ENCODE measurements at regions not wholly inside any gene's neighbourhood (a gene's known extent, or its start where the extent isn't known, plus 50 kb on each side); places are given as distances from the start of the nearest gene placed in this dataset.

DNA sequence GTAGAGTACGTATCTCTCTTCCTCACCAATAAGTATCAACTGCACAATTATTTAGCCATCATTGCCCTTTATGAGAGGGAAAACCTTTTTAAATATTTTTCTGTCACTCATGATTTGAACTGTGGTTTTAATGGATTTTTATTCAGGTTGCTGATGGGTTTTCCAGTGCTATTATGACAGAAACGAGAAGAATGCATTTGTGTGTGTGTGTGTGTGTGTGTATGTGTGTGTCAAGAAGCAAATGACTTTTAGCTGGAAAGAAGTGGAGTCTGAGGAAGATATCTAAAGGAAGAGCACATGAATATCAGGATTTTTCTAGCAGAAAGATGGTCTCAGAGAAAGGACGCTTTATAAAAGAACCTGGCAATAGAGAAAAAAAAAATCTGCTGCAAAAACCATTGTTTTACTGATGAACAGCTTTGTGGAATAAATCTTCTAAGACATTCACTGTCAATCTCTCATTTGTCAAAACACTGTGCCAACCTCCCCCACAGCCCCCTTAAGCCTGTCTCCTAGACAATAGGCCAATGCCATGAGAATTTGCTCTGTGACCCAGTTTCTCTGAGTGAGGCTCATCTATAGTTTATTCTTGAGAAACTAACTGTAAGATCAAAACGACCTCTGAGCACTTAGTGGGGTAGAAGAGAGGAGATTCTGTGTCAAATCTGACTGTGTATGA lies 417.7 kb downstream of the FLRT2 start:
- Histone ChIP-seq H4K20me1 (ENCODE audit: insufficient read depth) (no peaks in the 10 kb centered on the region), H3K4me2 (no peak overlapping the region), H3K4me3 (IDR thresholded peaks at IDR 0.05; ENCODE audit: insufficient read depth, low read depth, low read length) (no peak overlapping the region), H3K4me1 (ENCODE audit: low read depth, poor library complexity, severe bottlenecking) (no peaks in the 10 kb centered on the region), H3K9ac (no peak overlapping the region), H3K79me2 (ENCODE audit: insufficient read depth, low read depth) (no peaks in the 10 kb centered on the region), H3K27ac (no peak overlapping the region), H3K36me3 (ENCODE audit: insufficient read depth) (no peaks in the 10 kb centered on the region), H3K27me3 (ENCODE audit: insufficient read depth, low read depth) (no peaks in the 10 kb centered on the region), H2AFZ (ENCODE audit: low read depth) (no peak overlapping the region)
- TF ChIP-seq, protein P1, sequence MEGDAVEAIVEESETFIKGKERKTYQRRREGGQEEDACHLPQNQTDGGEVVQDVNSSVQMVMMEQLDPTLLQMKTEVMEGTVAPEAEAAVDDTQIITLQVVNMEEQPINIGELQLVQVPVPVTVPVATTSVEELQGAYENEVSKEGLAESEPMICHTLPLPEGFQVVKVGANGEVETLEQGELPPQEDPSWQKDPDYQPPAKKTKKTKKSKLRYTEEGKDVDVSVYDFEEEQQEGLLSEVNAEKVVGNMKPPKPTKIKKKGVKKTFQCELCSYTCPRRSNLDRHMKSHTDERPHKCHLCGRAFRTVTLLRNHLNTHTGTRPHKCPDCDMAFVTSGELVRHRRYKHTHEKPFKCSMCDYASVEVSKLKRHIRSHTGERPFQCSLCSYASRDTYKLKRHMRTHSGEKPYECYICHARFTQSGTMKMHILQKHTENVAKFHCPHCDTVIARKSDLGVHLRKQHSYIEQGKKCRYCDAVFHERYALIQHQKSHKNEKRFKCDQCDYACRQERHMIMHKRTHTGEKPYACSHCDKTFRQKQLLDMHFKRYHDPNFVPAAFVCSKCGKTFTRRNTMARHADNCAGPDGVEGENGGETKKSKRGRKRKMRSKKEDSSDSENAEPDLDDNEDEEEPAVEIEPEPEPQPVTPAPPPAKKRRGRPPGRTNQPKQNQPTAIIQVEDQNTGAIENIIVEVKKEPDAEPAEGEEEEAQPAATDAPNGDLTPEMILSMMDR (conservative IDR thresholded peaks at IDR 0.05; ENCODE audit: low read depth, low read length) = no peak

DNA sequence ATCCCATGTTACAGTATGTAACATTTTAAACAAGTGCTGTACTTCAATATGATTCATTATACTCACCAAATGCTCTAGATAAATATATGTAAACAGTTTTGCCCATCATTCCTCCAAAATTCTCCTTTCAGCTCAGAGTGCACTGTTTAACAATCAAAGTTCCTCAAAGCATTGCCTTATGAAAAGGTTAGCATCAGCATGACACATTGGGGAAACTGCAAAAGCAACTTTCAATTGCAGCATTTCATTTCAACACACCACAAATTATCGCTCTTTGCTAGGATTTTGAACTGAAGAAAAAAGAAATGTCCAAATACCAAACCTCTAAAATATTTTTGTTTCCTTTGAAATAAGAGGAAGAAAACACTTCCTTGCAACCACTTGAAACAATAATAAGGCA lies 413.2 kb downstream of the FLRT2 start:
- TF ChIP-seq, protein P1 (conservative IDR thresholded peaks at IDR 0.05; ENCODE audit: low read depth, low read length) = no peak
- Histone ChIP-seq H3K79me2 (ENCODE audit: insufficient read depth, low read depth) (no peaks in the 10 kb centered on the region), H3K36me3 (ENCODE audit: insufficient read depth) (no peaks in the 10 kb centered on the region)

DNA sequence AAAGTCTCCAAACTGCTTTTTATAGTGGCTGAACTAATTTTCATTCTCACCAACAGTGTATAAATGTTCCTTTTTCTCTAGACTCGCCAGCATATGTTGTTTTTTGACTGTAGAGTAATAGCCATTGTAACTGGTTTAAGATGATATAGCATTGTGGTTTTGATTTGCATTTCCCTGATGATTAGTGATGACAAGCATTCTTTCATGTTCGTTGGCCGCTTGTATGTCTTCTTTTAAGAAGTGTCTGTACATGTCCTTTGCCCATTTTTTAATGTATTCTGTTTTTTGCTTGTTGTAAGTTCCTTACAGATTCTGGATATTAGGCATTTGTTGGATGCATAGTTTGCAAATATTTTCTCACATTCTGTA lies 404.9 kb downstream of the FLRT2 start:
- H3K27me3 ChIP-seq (ENCODE audit: insufficient read depth, low read depth) = no peaks in the 10 kb centered on the region
- H4K20me1 ChIP-seq (ENCODE audit: insufficient read depth) = no peaks in the 10 kb centered on the region
- peak overlapping the region; percentile 84 for H3K4me2 ChIP-seq
- H3K4me1 ChIP-seq (ENCODE audit: low read depth, poor library complexity, severe bottlenecking) = peaks cover 20% of the 10 kb centered on the region
- H3K9ac ChIP-seq = peak overlapping the region; percentile 64; the same call in 1 of the 2 replicates
- H3K4me3 ChIP-seq (IDR thresholded peaks at IDR 0.05; ENCODE audit: insufficient read depth, low read depth, low read length) = no peak overlapping the region
- H3K27ac ChIP-seq = peak overlapping the region; percentile 77
- H3K79me2 ChIP-seq (ENCODE audit: insufficient read depth, low read depth) = no peaks in the 10 kb centered on the region
- TF ChIP-seq, protein P1 (conservative IDR thresholded peaks at IDR 0.05; ENCODE audit: low read depth, low read length) = no peak
- H2AFZ ChIP-seq (ENCODE audit: low read depth) = peak overlapping the region; percentile 90
- H3K36me3 ChIP-seq (ENCODE audit: insufficient read depth) = no peaks in the 10 kb centered on the region

More for the DNA sequence above, 413.2 kb downstream of the FLRT2 start:
- Histone ChIP-seq H3K9ac (no peak overlapping the region), H3K4me3 (IDR thresholded peaks at IDR 0.05; ENCODE audit: insufficient read depth, low read depth, low read length) (no peak overlapping the region), H3K27me3 (ENCODE audit: insufficient read depth, low read depth) (no peaks in the 10 kb centered on the region), H3K4me1 (ENCODE audit: low read depth, poor library complexity, severe bottlenecking) (no peaks in the 10 kb centered on the region), H3K4me2 (no peak overlapping the region), H3K27ac (no peak overlapping the region), H2AFZ (ENCODE audit: low read depth) (no peak overlapping the region), H4K20me1 (ENCODE audit: insufficient read depth) (no peaks in the 10 kb centered on the region)

- peak overlapping the region; percentile 64; the same call in 1 of the 2 replicates for H3K9ac ChIP-seq
- peaks cover 20% of the 10 kb centered on the region for H3K4me1 ChIP-seq (ENCODE audit: low read depth, poor library complexity, severe bottlenecking)
- peak overlapping the region; percentile 77 for H3K27ac ChIP-seq
- no peaks in the 10 kb centered on the region for H3K27me3 ChIP-seq (ENCODE audit: insufficient read depth, low read depth)
- peak overlapping the region; percentile 84 for H3K4me2 ChIP-seq
- peak overlapping the region; percentile 90 for H2AFZ ChIP-seq (ENCODE audit: low read depth)
- H3K36me3 ChIP-seq (ENCODE audit: insufficient read depth) = no peaks in the 10 kb centered on the region
- no peak overlapping the region for H3K4me3 ChIP-seq (IDR thresholded peaks at IDR 0.05; ENCODE audit: insufficient read depth, low read depth, low read length)
- H4K20me1 ChIP-seq (ENCODE audit: insufficient read depth) = no peaks in the 10 kb centered on the region
- no peaks in the 10 kb centered on the region for H3K79me2 ChIP-seq (ENCODE audit: insufficient read depth, low read depth)
- TF ChIP-seq, protein P1 (conservative IDR thresholded peaks at IDR 0.05; ENCODE audit: low read depth, low read length) = no peak
Observed at GRCh38 chr14:85934123-85934885, 404.4 kb downstream of the FLRT2 start.

Measured in KMS-11 (cell line).